ENCODE measurements at regions not wholly inside any gene's neighbourhood (a gene's known extent, or its start where the extent isn't known, plus 50 kb on each side); places are given as distances from the start of the nearest gene placed in this dataset.
"Not testable (repeated sequence)": the region's sequence is repeated elsewhere in the genome, so short reads cannot be mapped to it uniquely, and the experiment has no call there.

GRCh38 chr14:88929656-88930436, 105.4 kb downstream of the TTC8 start:
- no peak for DNase-seq (ENCODE audit: low spot score)

GRCh38 chr14:88931321-88932110, 107.1 kb downstream of the TTC8 start:
- DNase-seq (ENCODE audit: low spot score) = no peak

GRCh38 chr14:88933191-88933590, 108.7 kb downstream of the TTC8 start:
- DNase-seq (ENCODE audit: low spot score) = no peak

- no peak for DNase-seq (ENCODE audit: low spot score)
Measured at GRCh38 chr14:88934351-88934806, 109.9 kb downstream of the TTC8 start.

- no peak for DNase-seq (ENCODE audit: low spot score)
Measured at GRCh38 chr14:88935083-88935482, 110.6 kb downstream of the TTC8 start.

- DNase-seq (ENCODE audit: low spot score) = no peak
Measured at GRCh38 chr14:88937706-88938105, 113.3 kb downstream of the TTC8 start.

GRCh38 chr14:88940671-88941070, 116.2 kb downstream of the TTC8 start:
- DNase-seq (ENCODE audit: low spot score) = no peak

GRCh38 chr14:88941414-88941813, 117.0 kb downstream of the TTC8 start:
- DNase-seq (ENCODE audit: low spot score) = no peak

GRCh38 chr14:88947646-88948598, 123.5 kb downstream of the TTC8 start:
- no peak for DNase-seq (ENCODE audit: low spot score)

- DNase-seq (ENCODE audit: low spot score) = no peak
Measured at GRCh38 chr14:88950069-88950468, 125.6 kb downstream of the TTC8 start.

GRCh38 chr14:88951370-88951769, 126.9 kb downstream of the TTC8 start:
- DNase-seq (ENCODE audit: low spot score) = no peak

- no peak for DNase-seq (ENCODE audit: low spot score)
Measured at GRCh38 chr14:88952901-88953300, 128.4 kb downstream of the TTC8 start.

GRCh38 chr14:88955455-88955854, 131.0 kb downstream of the TTC8 start:
- no peak for DNase-seq (ENCODE audit: low spot score)

- DNase-seq (ENCODE audit: low spot score) = no peak
Measured at GRCh38 chr14:88960496-88960895, 136.0 kb downstream of the TTC8 start.

- DNase-seq (ENCODE audit: low spot score) = no peak
Measured at GRCh38 chr14:88961214-88961613, 136.8 kb downstream of the TTC8 start.

- DNase-seq (ENCODE audit: low spot score) = no peak
Measured at GRCh38 chr14:88962356-88962755, 137.9 kb downstream of the TTC8 start.

- DNase-seq (ENCODE audit: low spot score) = no peak
Measured at GRCh38 chr14:88967299-88967698, 142.8 kb downstream of the TTC8 start.

GRCh38 chr14:88975043-88975830, 150.8 kb downstream of the TTC8 start:
- DNase-seq (ENCODE audit: low spot score) = peak; percentile 16

- DNase-seq (ENCODE audit: low spot score) = no peak
Measured at GRCh38 chr14:88975926-88976325, 151.5 kb downstream of the TTC8 start.

- DNase-seq (ENCODE audit: low spot score) = not testable (repeated sequence)
Measured at GRCh38 chr14:88980907-88981306, 156.5 kb downstream of the TTC8 start.

- no peak for DNase-seq (ENCODE audit: low spot score)
Measured at GRCh38 chr14:88981948-88982347, 157.5 kb downstream of the TTC8 start.
